Right lobe of liver (tissue), 4 donors: ENCODE measurements at regions not wholly inside any gene's neighbourhood (a gene's known extent, or its start where the extent isn't known, plus 50 kb on each side); places are given as distances from the start of the nearest gene placed in this dataset.

Source experiments
- CTCF ChIP-seq, 4 donors: fragments of 200-600 bp in 3 of 4; fragments of 450-650 bp in 1 of 4; IDR thresholded peaks; one replicate each; pipeline versions ENCODE4 v1.5.1 to v1.8.0; 2016 to 2022; ENCODE audit warnings: antibody characterized with exemption in 4 of 4, mild to moderate bottlenecking in 2 of 4
- POLR2A ChIP-seq: fragments of 450-650 bp; IDR thresholded peaks from one replicate; pipeline ENCODE4 v1.6.1; 2017; ENCODE audit warnings: antibody characterized with exemption, mild to moderate bottlenecking
- donor health status: DM: no; HTN: no; CAD: no.
- donor health status: DM: no; HTN: no; CAD: no.
- donor health status: DM: no; HTN: yes; CAD: no.

GRCh38 chr13:73859841-73860240, 274.4 kb downstream of the KLF12 start:
- TF ChIP-seq CTCF (IDR thresholded peaks at IDR 0.05): no peak
- TF ChIP-seq POLR2A: no peak
